ENCODE measurements at regions not wholly inside any gene's neighbourhood (a gene's known extent, or its start where the extent isn't known, plus 50 kb on each side); places are given as distances from the start of the nearest gene placed in this dataset.

GRCh38 chrX:39749728-39750127, 348.0 kb downstream of the BCOR start:
- no peaks in the 10 kb centered on the region for H3K27me3 ChIP-seq (ENCODE audit: control insufficient read depth in 4 of 4, insufficient read depth in 4 of 4, low read length in 3 of 4)
- no peaks in the 10 kb centered on the region for H3K36me3 ChIP-seq (ENCODE audit: control insufficient read depth in 4 of 4, insufficient read depth in 3 of 4, low read depth in 1 of 4, low read length in 3 of 4)
- no peak for TF ChIP-seq FOXA1 (IDR thresholded peaks at IDR 0.05)
- no peak for TF ChIP-seq RAD21 (IDR thresholded peaks at IDR 0.05)
- no peak for TF ChIP-seq CTCF (IDR thresholded peaks at IDR 0.05; ENCODE audit: low read depth, low read length, missing input control)
- TF ChIP-seq JUND (IDR thresholded peaks at IDR 0.05) = no peak
- no peak for DNase-seq (ENCODE audit: low spot score)
- H3K4me3 ChIP-seq (ENCODE audit: low read depth in 1 of 3, low read length in 3 of 3) = no peak overlapping the region
- no peaks in the 10 kb centered on the region for H3K9me3 ChIP-seq (ENCODE audit: control insufficient read depth in 4 of 4, low read length in 3 of 4)
- H3K4me1 ChIP-seq (ENCODE audit: control insufficient read depth in 4 of 4, insufficient read depth in 4 of 4, low read length in 3 of 4) = peaks cover 0 to 17% (median 8%) of the 10 kb centered on the region in 4 donors
- WGBS = 87% methylated on average over 5 of the region's 5 CpGs
- H3K27ac ChIP-seq (ENCODE audit: low read depth in 1 of 2, low read length in 2 of 2) = no peak overlapping the region
- no peak overlapping the region for H3K9ac ChIP-seq (ENCODE audit: low read depth in 1 of 2, low read length in 2 of 2)

- 92% methylated on average over 6 of the region's 6 CpGs for WGBS
Measured at GRCh38 chrX:39750256-39750790, 347.4 kb downstream of the BCOR start.

GRCh38 chrX:39750848-39751247, 346.9 kb downstream of the BCOR start:
- Histone ChIP-seq H3K36me3 (ENCODE audit: control insufficient read depth in 4 of 4, insufficient read depth in 3 of 4, low read depth in 1 of 4, low read length in 3 of 4) (no peaks in the 10 kb centered on the region), H3K9me3 (ENCODE audit: control insufficient read depth in 4 of 4, low read length in 3 of 4) (no peaks in the 10 kb centered on the region), H3K4me1 (ENCODE audit: control insufficient read depth in 4 of 4, insufficient read depth in 4 of 4, low read length in 3 of 4) (peaks cover 0 to 12% (median 8%) of the 10 kb centered on the region in 4 donors), H3K9ac (ENCODE audit: low read depth in 1 of 2, low read length in 2 of 2) (no peak overlapping the region), H3K4me3 (ENCODE audit: low read depth in 1 of 3, low read length in 3 of 3) (no peak overlapping the region), H3K27me3 (ENCODE audit: control insufficient read depth in 4 of 4, insufficient read depth in 4 of 4, low read length in 3 of 4) (no peaks in the 10 kb centered on the region), H3K27ac (ENCODE audit: low read depth in 1 of 2, low read length in 2 of 2) (no peak overlapping the region)
- DNase-seq (ENCODE audit: low spot score) = no peak
- 81% methylated on average over 6 of the region's 6 CpGs for WGBS
- TF ChIP-seq NR2F2 (IDR thresholded peaks at IDR 0.05) (no peak), EGR1 (IDR thresholded peaks at IDR 0.05; ENCODE audit: low read depth in 2 of 2) (no peak), HNF4G (IDR thresholded peaks at IDR 0.05) (no peak), RAD21 (IDR thresholded peaks at IDR 0.05) (no peak), ZBTB33 (IDR thresholded peaks at IDR 0.05) (no peak), TAF1 (conservative IDR thresholded peaks at IDR 0.05) (no peak)
- TF ChIP-seq, protein P1, sequence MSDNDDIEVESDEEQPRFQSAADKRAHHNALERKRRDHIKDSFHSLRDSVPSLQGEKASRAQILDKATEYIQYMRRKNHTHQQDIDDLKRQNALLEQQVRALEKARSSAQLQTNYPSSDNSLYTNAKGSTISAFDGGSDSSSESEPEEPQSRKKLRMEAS (IDR thresholded peaks at IDR 0.05) = no peak

More at GRCh38 chrX:39750256-39750790, 347.4 kb downstream of the BCOR start:
- Histone ChIP-seq H3K9ac (ENCODE audit: low read depth in 1 of 2, low read length in 2 of 2) (no peak overlapping the region), H3K9me3 (ENCODE audit: control insufficient read depth in 4 of 4, low read length in 3 of 4) (no peaks in the 10 kb centered on the region), H3K4me1 (ENCODE audit: control insufficient read depth in 4 of 4, insufficient read depth in 4 of 4, low read length in 3 of 4) (peaks cover 0 to 14% (median 8%) of the 10 kb centered on the region in 4 donors), H3K27ac (ENCODE audit: low read depth in 1 of 2, low read length in 2 of 2) (no peak overlapping the region), H3K4me3 (ENCODE audit: low read depth in 1 of 3, low read length in 3 of 3) (no peak overlapping the region), H3K36me3 (ENCODE audit: control insufficient read depth in 4 of 4, insufficient read depth in 3 of 4, low read depth in 1 of 4, low read length in 3 of 4) (no peaks in the 10 kb centered on the region), H3K27me3 (ENCODE audit: control insufficient read depth in 4 of 4, insufficient read depth in 4 of 4, low read length in 3 of 4) (no peaks in the 10 kb centered on the region)
- TF ChIP-seq SP1 (IDR thresholded peaks at IDR 0.05) = no peak
- no peak for DNase-seq (ENCODE audit: low spot score)
